G401 (cell line): ENCODE measurements at regions not wholly inside any gene's neighbourhood (a gene's known extent, or its start where the extent isn't known, plus 50 kb on each side); places are given as distances from the start of the nearest gene placed in this dataset.

Experiments
- DNase-seq: peaks from one replicate; pipeline ENCODE4 v3.0.0-alpha.2; 2015; ENCODE audit warnings: low spot score
- in situ Hi-C: cut with HindIII; loops from 2 replicates; pipeline ENCODE4 v1.10.0; 2016; ENCODE audit warnings: low sequenced_read_pairs, mixed read lengths

DNA sequence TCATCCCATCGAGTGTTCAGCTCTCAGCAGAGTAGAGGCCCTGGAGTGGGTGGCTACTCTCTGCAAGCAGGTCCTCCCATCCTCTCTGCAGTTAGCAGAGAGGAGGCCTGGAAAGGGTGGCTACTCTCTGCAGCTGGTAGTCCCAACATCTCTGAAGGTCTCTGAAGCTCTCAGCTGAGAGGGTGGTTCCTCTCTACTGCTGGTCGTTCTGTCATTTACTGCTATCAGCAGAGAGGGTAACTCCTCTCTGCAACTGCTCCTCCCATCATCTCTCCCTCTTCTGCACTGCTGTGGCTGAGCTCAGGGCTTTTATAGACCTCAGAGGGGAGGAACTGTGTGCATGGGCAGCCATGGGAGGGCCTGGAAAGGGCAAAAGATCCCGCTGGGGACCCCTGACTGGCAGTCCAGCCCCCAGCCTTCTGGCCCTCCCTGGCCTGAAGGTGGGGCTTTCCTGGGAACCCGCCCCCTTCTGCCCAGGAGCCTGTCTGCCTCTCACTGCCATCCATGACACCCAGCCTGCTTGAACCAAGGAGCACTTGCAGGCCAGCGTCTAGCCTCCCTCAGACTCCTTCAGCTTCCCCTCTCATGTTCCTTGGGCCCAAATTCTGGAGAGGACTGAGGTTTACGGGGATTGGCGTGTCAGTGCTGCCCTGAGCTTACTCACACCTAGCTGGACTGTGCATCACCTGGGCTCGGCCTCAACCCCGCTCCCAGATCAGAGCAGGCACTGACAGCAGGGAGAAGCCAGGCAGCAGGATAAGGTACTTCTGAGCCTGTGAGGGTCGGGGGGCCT, 898.3 kb upstream of the NEGR1 start:
- no peak for DNase-seq

DNA sequence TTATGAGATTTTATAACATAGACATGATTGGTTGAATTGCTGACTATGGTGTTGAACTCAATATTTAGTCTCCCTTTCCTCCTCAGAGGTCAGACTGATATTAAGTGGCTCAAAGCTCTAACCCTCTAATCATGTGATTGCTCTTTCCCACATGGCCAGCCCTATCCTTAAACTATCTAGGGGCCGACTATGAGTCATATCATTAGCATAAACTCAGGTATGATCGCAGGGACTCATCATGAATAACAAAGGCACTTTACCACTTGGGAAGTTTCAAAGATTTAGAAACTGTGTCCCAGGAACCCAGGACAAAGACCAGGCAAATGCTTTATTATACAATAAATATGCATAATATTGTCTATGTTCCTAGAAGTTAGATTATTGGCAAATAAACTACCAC, 894.6 kb upstream of the NEGR1 start:
- in situ Hi-C loops, result no loop called here
- no peak for DNase-seq

More for the DNA sequence above, 898.3 kb upstream of the NEGR1 start:
- in situ Hi-C loops, result no loop called here

- in situ Hi-C loops, result no loop called here
- DNase-seq, result no peak
These were observed 884.8 kb upstream of the NEGR1 start for GRCh38 chr1:73167009-73167657.

GRCh38 chr1:73162564-73162963, 880.2 kb upstream of the NEGR1 start:
- DNase-seq, result no peak
- in situ Hi-C loops, result no loop called here

DNA sequence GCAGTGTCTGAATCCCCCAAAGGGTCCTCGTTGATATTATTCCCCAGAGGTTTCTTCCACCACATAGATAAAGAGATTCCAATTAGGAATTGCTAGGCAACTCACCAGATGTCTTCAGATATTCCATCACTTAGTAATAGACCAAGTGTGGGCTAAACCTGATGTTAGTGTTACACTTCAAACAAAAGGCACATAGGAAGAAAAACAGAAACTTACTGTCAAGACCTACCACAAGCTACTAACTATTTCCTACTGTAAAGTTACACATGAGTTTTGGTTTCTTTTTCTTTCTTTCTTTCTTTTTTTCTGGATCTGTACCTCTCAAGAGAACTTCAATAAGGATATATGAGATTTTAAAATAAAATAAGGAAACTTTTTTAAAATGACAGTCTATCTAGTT, 879.1 kb upstream of the NEGR1 start:
- no peak for DNase-seq
- in situ Hi-C loops, result no loop called here

GRCh38 chr1:73160759-73161158, 878.4 kb upstream of the NEGR1 start:
- in situ Hi-C loops, result no loop called here
- DNase-seq, result no peak

DNA sequence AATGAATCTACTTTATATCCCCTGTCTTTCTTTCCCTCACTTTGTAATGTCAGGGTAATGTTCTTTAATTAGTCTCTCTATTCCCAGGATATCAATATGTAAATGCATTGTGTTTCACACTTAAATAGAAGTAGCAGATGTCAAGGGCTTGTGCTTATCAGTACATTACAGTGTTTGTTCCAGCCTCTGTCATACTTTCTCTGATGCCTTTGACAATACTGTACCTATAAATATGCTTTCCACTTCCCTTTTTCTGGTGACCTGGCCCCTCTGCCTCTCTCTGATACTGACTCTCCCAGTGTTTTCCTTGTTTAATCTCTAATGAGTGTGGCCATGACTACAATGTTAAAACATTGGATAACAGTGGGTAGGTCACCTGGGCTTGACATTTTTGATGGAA, 862.0 kb upstream of the NEGR1 start:
- no peak for DNase-seq
- in situ Hi-C loops, result no loop called here

GRCh38 chr1:73136975-73137374, 854.6 kb upstream of the NEGR1 start:
- in situ Hi-C loops, result no loop called here
- no peak for DNase-seq

DNA sequence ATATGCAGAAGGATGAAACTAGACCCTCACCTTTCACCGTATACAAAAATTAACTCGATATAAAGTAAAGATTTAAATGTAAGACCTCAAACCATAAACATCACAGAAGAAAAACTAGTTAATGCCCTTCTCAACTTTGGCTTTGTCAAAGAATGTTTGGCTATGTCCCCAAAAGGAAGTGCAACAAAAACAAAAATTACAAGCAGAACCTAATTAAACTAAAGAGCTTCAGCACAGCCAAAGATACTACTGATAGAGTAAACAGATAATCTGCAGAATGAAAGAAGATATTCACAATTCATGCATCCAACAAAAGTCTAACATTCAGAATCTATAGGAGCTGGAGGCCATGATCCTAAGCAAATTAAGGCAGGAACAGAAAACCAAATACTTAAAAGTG, 824.6 kb upstream of the NEGR1 start:
- no peak for DNase-seq
- in situ Hi-C loops, result no loop called here

DNA sequence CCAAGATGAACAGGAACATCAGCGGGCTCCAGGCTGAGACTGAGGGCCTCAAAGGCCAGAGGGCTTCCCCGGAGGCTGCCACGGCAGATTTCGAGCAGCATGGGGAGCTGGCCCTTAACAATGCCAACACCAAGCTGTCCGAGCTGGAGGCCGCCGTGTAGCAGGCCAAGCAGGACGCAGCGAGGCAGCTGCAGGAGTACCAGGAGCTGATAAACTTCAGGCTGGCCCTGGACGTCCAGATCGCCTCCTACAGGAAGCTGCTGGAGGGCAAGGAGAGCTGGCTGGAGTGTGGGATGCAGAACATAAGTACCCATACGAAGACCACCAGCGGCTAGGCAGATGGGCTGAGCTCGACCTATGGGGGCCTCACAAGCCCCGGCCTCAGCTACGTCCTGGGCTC, 823.4 kb upstream of the NEGR1 start:
- no peak for DNase-seq
- in situ Hi-C loops, result no loop called here

- no peak for DNase-seq
- in situ Hi-C loops, result no loop called here
These were observed 822.4 kb upstream of the NEGR1 start for GRCh38 chr1:73104749-73105148.

GRCh38 chr1:73100216-73100615, 817.9 kb upstream of the NEGR1 start:
- DNase-seq, result no peak
- in situ Hi-C loops, result no loop called here

DNA sequence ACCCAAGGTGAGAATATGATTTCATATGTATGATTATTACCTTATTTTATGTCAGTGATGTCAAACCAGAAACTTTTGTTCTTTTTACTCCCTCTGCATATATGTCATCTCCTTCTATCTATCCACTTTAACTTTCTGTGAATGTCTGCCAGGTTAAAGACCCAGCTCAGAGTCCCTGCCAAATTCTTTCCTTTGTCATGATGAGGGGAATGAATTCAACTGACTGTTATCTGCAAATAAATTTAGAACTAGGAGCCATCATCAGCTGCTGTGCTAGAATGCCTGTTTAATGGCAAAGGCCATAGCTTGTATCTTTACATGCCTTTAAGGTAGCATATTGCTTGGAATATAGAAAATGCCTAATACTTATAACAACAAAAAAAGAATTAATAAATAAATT, 815.6 kb upstream of the NEGR1 start:
- no peak for DNase-seq
- in situ Hi-C loops, result no loop called here

- no peak for DNase-seq
- in situ Hi-C loops, result no loop called here
These were observed 814.5 kb upstream of the NEGR1 start for GRCh38 chr1:73096841-73097240.

DNA sequence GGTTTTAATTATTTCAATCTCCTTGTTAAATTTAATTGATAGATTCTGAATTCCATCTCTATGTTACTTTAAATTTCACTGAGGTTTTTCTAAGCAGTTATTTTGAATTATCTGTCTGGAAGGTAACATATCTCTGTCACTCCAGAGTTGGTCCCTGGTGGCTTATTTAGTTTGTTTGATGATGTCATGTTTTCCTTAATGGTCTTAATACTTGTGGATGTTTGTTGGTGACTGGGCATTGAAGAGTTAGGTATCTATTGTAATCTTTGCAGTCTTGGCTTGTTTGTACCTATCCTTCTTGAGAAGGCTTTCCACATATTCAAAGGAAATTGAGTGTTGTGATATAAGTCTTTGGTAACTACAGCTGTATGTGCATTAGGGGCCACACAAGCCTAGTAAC, 810.0 kb upstream of the NEGR1 start:
- in situ Hi-C loops, result no loop called here
- no peak for DNase-seq

DNA sequence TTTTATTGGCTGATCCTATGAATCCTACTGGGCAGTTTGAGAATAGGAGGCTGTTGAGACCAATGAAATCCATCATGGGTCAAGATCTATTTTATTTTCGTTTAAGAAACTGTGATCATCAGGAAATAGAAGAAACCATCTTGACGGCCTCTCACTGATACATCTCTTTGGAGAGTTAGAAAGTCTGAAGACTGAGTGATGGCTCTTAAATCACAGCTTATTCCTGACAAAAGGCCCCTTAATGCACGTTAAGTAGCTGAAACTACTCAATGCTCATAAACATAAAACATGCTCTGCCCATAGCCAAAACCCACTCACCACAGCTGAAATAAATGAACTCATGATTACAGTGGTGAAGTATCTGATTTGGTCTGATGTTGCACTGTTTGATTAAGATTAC, 784.5 kb upstream of the NEGR1 start:
- in situ Hi-C loops, result no loop called here
- DNase-seq, result no peak

DNA sequence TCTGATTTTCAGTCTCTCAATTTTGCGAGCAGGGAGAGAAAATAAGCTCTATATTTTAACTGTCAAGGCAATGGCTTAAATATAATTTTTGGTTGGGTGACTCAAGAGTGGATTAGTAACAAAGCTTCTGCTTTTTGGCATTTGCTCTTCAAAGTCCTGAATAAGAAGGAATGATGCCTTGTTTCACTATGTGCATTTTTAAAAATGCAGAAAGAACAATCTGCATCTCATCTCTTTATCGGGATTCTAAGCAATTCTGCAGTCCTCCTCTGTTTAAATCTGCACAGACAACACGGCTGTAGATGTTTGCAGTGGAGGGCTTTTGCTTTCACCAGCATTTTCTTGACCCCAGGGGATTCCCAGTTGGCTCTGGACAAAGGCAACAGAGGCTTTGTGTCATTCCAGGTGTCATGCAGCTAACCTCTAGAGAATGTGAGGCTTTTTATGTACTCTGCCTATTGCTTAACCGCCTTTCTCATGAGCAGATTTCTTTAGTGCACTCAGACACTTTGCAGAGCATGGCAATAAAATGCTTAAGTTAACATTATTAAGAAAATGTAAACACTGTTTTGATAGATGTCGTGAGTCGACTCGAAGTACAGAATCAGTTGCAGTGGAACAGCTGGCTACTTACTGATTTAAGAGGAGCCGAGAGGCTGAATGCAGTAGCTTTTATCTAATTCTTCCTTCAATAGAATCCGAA, 783.2 kb upstream of the NEGR1 start:
- DNase-seq, result no peak
- in situ Hi-C loops, result no loop called here

- in situ Hi-C loops, result no loop called here
- DNase-seq, result no peak
These were observed 774.5 kb upstream of the NEGR1 start for GRCh38 chr1:73056826-73057225.

- DNase-seq, result peak; percentile 38
- in situ Hi-C loops, result no loop called here
These were observed 762.1 kb upstream of the NEGR1 start for GRCh38 chr1:73044241-73045036.

- in situ Hi-C loops, result no loop called here
- no peak for DNase-seq
These were observed 760.1 kb upstream of the NEGR1 start for GRCh38 chr1:73042403-73042802.
